ENCODE measurements at regions not wholly inside any gene's neighbourhood (a gene's known extent, or its start where the extent isn't known, plus 50 kb on each side); places are given as distances from the start of the nearest gene placed in this dataset.
A peak's percentile ranks its signal among the peaks of the same experiment; 100 is the strongest.

- H3K36me3 Mint-ChIP-seq (ENCODE audit: low read depth, unreplicated experiment) = no peaks in the 10 kb centered on the region
- peaks cover 17% of the 10 kb centered on the region for H3K4me1 Mint-ChIP-seq (ENCODE audit: unreplicated experiment)
- DNase-seq (ENCODE audit: low spot score) = no peak
- peaks cover 7% of the 10 kb centered on the region for H3K27me3 Mint-ChIP-seq (ENCODE audit: unreplicated experiment)
- no peak overlapping the region for H3K4me3 Mint-ChIP-seq (ENCODE audit: unreplicated experiment)
- TF ChIP-seq CTCF (IDR thresholded peaks at IDR 0.05; ENCODE audit: unreplicated experiment) = no peak
- no peak overlapping the region for H3K27ac Mint-ChIP-seq (ENCODE audit: unreplicated experiment)
- no peaks in the 10 kb centered on the region for H3K9me3 Mint-ChIP-seq (ENCODE audit: unreplicated experiment)
Measured at GRCh38 chr6:108779536-108780275, 68.5 kb upstream of the ARMC2 start.

- H3K4me3 Mint-ChIP-seq (ENCODE audit: unreplicated experiment) = no peak overlapping the region
- peaks cover 9% of the 10 kb centered on the region for H3K27me3 Mint-ChIP-seq (ENCODE audit: unreplicated experiment)
- no peaks in the 10 kb centered on the region for H3K36me3 Mint-ChIP-seq (ENCODE audit: low read depth, unreplicated experiment)
- no peaks in the 10 kb centered on the region for H3K9me3 Mint-ChIP-seq (ENCODE audit: unreplicated experiment)
- H3K4me1 Mint-ChIP-seq (ENCODE audit: unreplicated experiment) = peaks cover 17% of the 10 kb centered on the region
- H3K27ac Mint-ChIP-seq (ENCODE audit: unreplicated experiment) = no peak overlapping the region
- no peak for DNase-seq (ENCODE audit: low spot score)
- no peak for TF ChIP-seq CTCF (IDR thresholded peaks at IDR 0.05; ENCODE audit: unreplicated experiment)
Measured at GRCh38 chr6:108780784-108781183, 67.4 kb upstream of the ARMC2 start.

GRCh38 chr6:108781419-108782100, 66.7 kb upstream of the ARMC2 start:
- Mint-ChIP-seq H3K36me3 (ENCODE audit: low read depth, unreplicated experiment) (no peaks in the 10 kb centered on the region), H3K27me3 (ENCODE audit: unreplicated experiment) (peaks cover 9% of the 10 kb centered on the region), H3K27ac (ENCODE audit: unreplicated experiment) (no peak overlapping the region), H3K4me1 (ENCODE audit: unreplicated experiment) (peaks cover 17% of the 10 kb centered on the region), H3K4me3 (ENCODE audit: unreplicated experiment) (peak overlapping the region; percentile 86), H3K9me3 (ENCODE audit: unreplicated experiment) (no peaks in the 10 kb centered on the region)
- DNase-seq (ENCODE audit: low spot score) = no peak
- TF ChIP-seq CTCF (IDR thresholded peaks at IDR 0.05; ENCODE audit: unreplicated experiment) = no peak

GRCh38 chr6:108782179-108783041, 65.8 kb upstream of the ARMC2 start:
- TF ChIP-seq CTCF (IDR thresholded peaks at IDR 0.05; ENCODE audit: unreplicated experiment) = peak; percentile 65
- no peaks in the 10 kb centered on the region for H3K36me3 Mint-ChIP-seq (ENCODE audit: low read depth, unreplicated experiment)
- H3K4me3 Mint-ChIP-seq (ENCODE audit: unreplicated experiment) = peak overlapping the region; percentile 86
- DNase-seq (ENCODE audit: low spot score) = peak; percentile 70
- H3K9me3 Mint-ChIP-seq (ENCODE audit: unreplicated experiment) = no peaks in the 10 kb centered on the region
- no peak overlapping the region for H3K27ac Mint-ChIP-seq (ENCODE audit: unreplicated experiment)
- H3K27me3 Mint-ChIP-seq (ENCODE audit: unreplicated experiment) = peaks cover 9% of the 10 kb centered on the region
- H3K4me1 Mint-ChIP-seq (ENCODE audit: unreplicated experiment) = peaks cover 17% of the 10 kb centered on the region
